ENCODE measurements at regions not wholly inside any gene's neighbourhood (a gene's known extent, or its start where the extent isn't known, plus 50 kb on each side); places are given as distances from the start of the nearest gene placed in this dataset.

- POLR2A ChIA-PET: no interaction called here
- Histone ChIP-seq H3K9me3 (ENCODE audit: control insufficient read depth, insufficient read depth, low read depth, low read length) (no peaks in the 10 kb centered on the region), H3K4me1 (ENCODE audit: control insufficient read depth, insufficient read depth, low read length) (no peaks in the 10 kb centered on the region), H3K27ac (ENCODE audit: extremely low read depth, low read depth, low read length) (no peak overlapping the region), H3K36me3 (ENCODE audit: control insufficient read depth in 2 of 2, insufficient read depth in 1 of 2, low read length in 2 of 2) (no peaks in the 10 kb centered on the region), H3K4me3 (ENCODE audit: low read depth, low read length) (no peak overlapping the region)
- TF ChIP-seq KLF7 (tag by site-specific recombination; IDR thresholded peaks at IDR 0.05; ENCODE audit: borderline replicate concordance): no peak
- TF ChIP-seq ZNF24 (tag by site-specific recombination; IDR thresholded peaks at IDR 0.05): no peak
- TF ChIP-seq SP7 (tag by site-specific recombination; IDR thresholded peaks at IDR 0.05): no peak
- TF ChIP-seq GLI2 (tag by site-specific recombination; IDR thresholded peaks at IDR 0.05; ENCODE audit: borderline replicate concordance, low read depth): no peak
- no peak for TF ChIP-seq ZNF654 (tag by site-specific recombination; IDR thresholded peaks at IDR 0.05; ENCODE audit: low read depth)
- no peak for TF ChIP-seq ZNF169 (tag by site-specific recombination; IDR thresholded peaks at IDR 0.05)
- no peak for TF ChIP-seq ZBTB17 (tag by site-specific recombination; IDR thresholded peaks at IDR 0.05)
- no peak for TF ChIP-seq ZNF19 (tag by site-specific recombination; IDR thresholded peaks at IDR 0.05; ENCODE audit: low read depth)
- TF ChIP-seq, protein P1, sequence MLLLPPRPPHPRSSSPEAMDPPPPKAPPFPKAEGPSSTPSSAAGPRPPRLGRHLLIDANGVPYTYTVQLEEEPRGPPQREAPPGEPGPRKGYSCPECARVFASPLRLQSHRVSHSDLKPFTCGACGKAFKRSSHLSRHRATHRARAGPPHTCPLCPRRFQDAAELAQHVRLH (tag by site-specific recombination; IDR thresholded peaks at IDR 0.05): no peak
- no peak for TF ChIP-seq ZNF174 (tag by site-specific recombination; IDR thresholded peaks at IDR 0.05)
- no peak for TF ChIP-seq OSR2 (tag by site-specific recombination; IDR thresholded peaks at IDR 0.05)
- TF ChIP-seq, protein P2, sequence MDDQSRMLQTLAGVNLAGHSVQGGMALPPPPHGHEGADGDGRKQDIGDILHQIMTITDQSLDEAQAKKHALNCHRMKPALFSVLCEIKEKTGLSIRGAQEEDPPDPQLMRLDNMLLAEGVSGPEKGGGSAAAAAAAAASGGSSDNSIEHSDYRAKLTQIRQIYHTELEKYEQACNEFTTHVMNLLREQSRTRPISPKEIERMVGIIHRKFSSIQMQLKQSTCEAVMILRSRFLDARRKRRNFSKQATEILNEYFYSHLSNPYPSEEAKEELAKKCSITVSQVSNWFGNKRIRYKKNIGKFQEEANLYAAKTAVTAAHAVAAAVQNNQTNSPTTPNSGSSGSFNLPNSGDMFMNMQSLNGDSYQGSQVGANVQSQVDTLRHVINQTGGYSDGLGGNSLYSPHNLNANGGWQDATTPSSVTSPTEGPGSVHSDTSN (CRISPR knock-in tag; IDR thresholded peaks at IDR 0.05): no peak
- TF ChIP-seq ZNF140 (tag by site-specific recombination; IDR thresholded peaks at IDR 0.05): no peak
- no peak for TF ChIP-seq ZNF843 (tag by site-specific recombination; IDR thresholded peaks at IDR 0.05)
- TF ChIP-seq ZIC2 (tag by site-specific recombination; IDR thresholded peaks at IDR 0.05): no peak
- no peak for TF ChIP-seq ZNF354C (tag by site-specific recombination; IDR thresholded peaks at IDR 0.05; ENCODE audit: borderline replicate concordance, low read depth)
- no peak for TF ChIP-seq TRIM28 (IDR thresholded peaks at IDR 0.05; ENCODE audit: borderline replicate concordance, low read length)
- TF ChIP-seq ZNF777 (tag by site-specific recombination; IDR thresholded peaks at IDR 0.05; ENCODE audit: borderline replicate concordance): no peak
- CTCF ChIA-PET: no interaction called here
Measured at GRCh38 chr9:88690628-88691027, 155.7 kb downstream of the NXNL2 start.

DNA sequence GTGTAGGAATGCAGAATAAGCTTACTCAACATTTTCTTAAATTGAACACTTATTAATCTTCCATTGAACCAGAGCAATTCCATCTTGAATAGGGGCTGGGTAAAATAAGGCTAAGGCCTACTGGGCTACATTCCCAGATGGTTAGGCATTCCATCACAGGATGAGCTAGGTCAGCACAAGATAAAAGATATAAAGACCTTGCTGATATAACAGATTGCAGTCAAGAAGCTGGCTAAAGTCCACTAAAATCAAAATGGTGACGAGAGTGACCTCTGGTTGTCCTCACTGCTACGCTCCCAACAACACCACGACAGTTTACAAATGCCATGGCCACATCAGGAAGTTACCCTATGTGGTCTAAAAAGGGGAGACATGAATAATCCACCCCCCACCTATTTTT, 156.1 kb downstream of the NXNL2 start:
- no peaks in the 10 kb centered on the region for H3K4me1 ChIP-seq (ENCODE audit: control insufficient read depth, insufficient read depth, low read length)
- no peak overlapping the region for H3K4me3 ChIP-seq (ENCODE audit: low read depth, low read length)
- ChIA-PET CTCF (no interaction called here), POLR2A (no interaction called here)
- no peaks in the 10 kb centered on the region for H3K9me3 ChIP-seq (ENCODE audit: control insufficient read depth, insufficient read depth, low read depth, low read length)
- H3K27ac ChIP-seq (ENCODE audit: extremely low read depth, low read depth, low read length): no peak overlapping the region
- H3K36me3 ChIP-seq (ENCODE audit: control insufficient read depth in 2 of 2, insufficient read depth in 1 of 2, low read length in 2 of 2): no peaks in the 10 kb centered on the region
- TF ChIP-seq AEBP2 (tag by site-specific recombination; IDR thresholded peaks at IDR 0.05; ENCODE audit: borderline replicate concordance): no peak
- TF ChIP-seq, protein P3, sequence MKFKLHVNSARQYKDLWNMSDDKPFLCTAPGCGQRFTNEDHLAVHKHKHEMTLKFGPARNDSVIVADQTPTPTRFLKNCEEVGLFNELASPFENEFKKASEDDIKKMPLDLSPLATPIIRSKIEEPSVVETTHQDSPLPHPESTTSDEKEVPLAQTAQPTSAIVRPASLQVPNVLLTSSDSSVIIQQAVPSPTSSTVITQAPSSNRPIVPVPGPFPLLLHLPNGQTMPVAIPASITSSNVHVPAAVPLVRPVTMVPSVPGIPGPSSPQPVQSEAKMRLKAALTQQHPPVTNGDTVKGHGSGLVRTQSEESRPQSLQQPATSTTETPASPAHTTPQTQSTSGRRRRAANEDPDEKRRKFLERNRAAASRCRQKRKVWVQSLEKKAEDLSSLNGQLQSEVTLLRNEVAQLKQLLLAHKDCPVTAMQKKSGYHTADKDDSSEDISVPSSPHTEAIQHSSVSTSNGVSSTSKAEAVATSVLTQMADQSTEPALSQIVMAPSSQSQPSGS (tag by site-specific recombination; IDR thresholded peaks at IDR 0.05; ENCODE audit: low read depth): no peak
- no peak for TF ChIP-seq ZNF335 (tag by site-specific recombination; conservative IDR thresholded peaks at IDR 0.05)
- no peak for TF ChIP-seq MYNN (tag by site-specific recombination; IDR thresholded peaks at IDR 0.05; ENCODE audit: borderline replicate concordance)
- TF ChIP-seq, protein P4, sequence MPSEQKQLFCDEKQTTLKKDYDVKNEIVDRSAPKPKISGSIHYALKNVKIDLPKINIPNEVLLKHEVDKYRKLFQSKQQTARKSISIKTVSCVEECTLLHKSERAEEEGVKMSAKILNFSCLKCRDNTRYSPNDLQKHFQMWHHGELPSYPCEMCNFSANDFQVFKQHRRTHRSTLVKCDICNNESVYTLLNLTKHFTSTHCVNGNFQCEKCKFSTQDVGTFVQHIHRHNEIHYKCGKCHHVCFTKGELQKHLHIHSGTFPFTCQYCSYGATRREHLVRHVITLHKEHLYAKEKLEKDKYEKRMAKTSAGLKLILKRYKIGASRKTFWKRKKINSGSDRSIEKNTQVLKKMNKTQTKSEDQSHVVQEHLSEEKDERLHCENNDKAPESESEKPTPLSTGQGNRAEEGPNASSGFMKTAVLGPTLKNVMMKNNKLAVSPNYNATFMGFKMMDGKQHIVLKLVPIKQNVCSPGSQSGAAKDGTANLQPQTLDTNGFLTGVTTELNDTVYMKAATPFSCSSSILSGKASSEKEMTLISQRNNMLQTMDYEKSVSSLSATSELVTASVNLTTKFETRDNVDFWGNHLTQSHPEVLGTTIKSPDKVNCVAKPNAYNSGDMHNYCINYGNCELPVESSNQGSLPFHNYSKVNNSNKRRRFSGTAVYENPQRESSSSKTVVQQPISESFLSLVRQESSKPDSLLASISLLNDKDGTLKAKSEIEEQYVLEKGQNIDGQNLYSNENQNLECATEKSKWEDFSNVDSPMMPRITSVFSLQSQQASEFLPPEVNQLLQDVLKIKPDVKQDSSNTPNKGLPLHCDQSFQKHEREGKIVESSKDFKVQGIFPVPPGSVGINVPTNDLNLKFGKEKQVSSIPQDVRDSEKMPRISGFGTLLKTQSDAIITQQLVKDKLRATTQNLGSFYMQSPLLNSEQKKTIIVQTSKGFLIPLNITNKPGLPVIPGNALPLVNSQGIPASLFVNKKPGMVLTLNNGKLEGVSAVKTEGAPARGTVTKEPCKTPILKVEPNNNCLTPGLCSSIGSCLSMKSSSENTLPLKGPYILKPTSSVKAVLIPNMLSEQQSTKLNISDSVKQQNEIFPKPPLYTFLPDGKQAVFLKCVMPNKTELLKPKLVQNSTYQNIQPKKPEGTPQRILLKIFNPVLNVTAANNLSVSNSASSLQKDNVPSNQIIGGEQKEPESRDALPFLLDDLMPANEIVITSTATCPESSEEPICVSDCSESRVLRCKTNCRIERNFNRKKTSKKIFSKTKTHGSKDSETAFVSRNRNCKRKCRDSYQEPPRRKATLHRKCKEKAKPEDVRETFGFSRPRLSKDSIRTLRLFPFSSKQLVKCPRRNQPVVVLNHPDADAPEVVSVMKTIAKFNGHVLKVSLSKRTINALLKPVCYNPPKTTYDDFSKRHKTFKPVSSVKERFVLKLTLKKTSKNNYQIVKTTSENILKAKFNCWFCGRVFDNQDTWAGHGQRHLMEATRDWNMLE (tag by site-specific recombination; conservative IDR thresholded peaks at IDR 0.05; ENCODE audit: low read depth): no peak
- TF ChIP-seq ZNF558 (tag by site-specific recombination; IDR thresholded peaks at IDR 0.05): no peak
- TF ChIP-seq ZNF623 (tag by site-specific recombination; IDR thresholded peaks at IDR 0.05): no peak
- TF ChIP-seq ZNF112 (tag by site-specific recombination; IDR thresholded peaks at IDR 0.05): no peak
- TF ChIP-seq, protein P5, sequence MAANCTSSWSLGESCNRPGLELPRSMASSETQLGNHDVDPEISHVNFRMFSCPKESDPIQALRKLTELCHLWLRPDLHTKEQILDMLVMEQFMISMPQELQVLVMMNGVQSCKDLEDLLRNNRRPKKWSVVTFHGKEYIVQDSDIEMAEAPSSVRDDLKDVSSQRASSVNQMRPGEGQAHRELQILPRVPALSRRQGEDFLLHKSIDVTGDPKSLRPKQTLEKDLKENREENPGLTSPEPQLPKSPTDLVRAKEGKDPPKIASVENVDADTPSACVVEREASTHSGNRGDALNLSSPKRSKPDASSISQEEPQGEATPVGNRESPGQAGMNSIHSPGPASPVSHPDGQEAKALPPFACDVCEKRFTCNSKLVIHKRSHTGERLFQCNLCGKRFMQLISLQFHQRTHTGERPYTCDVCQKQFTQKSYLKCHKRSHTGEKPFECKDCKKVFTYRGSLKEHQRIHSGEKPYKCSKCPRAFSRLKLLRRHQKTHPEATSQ (tag by site-specific recombination; IDR thresholded peaks at IDR 0.05): no peak
